HG03066 (cell line): ENCODE measurements at regions not wholly inside any gene's neighbourhood (a gene's known extent, or its start where the extent isn't known, plus 50 kb on each side); places are given as distances from the start of the nearest gene placed in this dataset.
A peak's percentile ranks its signal among the peaks of the same experiment; 100 is the strongest.
"Not testable (repeated sequence)": the region's sequence is repeated elsewhere in the genome, so short reads cannot be mapped to it uniquely, and the experiment has no call there.

ENCODE experiments used
- ATAC-seq: cut with Tn5 transposase; IDR thresholded peaks from one replicate; pipeline ENCODE4 v1.9.1; 2021; ENCODE audit warnings: low read depth; ENCODE audit not compliant: unreplicated experiment

DNA sequence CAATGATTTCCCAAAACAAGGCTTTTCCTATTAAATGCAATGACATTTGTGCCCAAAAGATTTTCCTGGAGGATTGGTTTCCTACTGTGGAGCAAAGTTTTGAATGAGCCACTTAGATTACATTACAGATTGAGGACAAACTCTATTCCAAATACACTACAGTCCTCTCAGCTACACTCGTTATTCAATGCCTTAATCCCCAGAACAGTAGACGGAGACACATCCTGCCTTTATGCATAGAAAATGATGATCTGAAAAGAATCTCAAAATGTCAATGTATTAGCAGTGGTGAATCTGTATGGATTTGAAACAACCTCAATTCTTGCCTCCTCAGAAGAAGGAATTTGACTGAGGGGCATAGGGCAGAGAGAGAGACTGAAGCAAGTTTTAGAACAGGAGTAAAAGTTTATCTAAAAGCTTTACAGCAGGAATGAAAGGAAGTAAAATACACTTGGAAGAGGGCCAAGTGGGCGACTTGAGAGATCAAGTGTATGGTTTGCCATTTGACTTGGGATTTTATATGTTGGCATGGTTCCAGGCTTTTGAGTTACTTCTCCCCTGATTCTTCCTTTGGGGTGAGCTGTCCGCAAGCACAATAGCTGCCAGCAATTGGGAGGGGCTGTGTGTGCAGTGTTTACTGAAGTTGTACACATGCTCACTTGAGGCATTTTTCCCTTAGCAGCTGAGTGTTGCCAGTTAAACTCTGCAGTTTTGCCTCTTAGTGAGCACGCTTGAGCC, 891.9 kb upstream of the MBL2 start:
- ATAC-seq = no peak

DNA sequence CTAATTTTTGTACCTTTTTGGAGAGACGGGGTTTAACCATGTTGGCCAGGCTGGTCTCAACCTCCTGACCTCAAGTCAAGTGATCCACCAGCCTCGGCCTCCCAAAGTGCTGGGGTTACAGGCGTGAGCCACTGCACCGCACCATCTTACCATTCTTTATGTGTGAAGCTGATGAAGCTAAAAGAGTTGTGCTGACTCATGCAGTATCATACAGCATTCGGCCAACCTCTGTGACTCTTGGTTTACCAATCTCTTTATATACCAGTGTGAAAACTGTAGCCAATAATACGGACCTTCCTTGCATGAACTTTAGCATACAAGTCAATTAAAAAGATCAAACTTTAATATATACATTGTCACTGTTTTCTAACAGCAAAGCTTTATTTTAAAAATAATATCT, 878.2 kb upstream of the MBL2 start:
- no peak for ATAC-seq

DNA sequence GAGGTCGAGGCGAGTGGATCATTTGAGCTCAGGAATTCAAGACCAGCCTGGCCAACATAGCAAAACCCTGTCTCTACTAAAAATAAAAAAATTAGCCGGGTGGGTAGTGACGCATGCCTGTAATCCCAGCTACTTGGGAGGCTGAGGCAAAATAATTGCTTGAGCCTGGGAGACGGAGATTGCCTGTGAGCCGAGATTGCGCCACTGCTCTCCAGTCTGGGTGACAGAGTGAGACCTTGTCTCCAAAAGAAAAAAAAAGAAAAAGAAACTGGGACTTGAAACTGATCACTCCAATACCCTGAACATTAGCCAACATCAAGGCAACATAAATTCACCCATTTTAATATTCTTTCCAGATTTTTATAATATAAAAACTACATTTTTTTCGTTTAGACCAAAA, 874.6 kb upstream of the MBL2 start:
- not testable (repeated sequence) for ATAC-seq

DNA sequence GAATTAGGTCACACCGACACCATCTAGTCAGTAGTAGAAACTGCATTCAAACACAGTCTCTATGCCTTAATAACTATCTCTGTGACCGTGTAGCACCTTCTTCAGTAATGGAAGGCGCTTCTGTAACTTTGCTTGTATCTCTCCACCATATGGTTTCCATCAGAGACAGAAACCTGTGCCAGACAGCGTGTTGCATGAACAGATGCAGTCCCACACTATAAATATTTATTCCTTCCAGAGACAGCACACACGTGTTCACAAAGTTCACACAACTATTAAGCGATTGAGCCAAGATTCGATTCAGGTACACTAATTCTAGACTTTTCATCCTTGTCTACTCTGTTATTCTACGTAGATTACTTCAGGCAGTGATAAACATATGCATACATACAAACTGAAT, 873.9 kb upstream of the MBL2 start:
- no peak for ATAC-seq

DNA sequence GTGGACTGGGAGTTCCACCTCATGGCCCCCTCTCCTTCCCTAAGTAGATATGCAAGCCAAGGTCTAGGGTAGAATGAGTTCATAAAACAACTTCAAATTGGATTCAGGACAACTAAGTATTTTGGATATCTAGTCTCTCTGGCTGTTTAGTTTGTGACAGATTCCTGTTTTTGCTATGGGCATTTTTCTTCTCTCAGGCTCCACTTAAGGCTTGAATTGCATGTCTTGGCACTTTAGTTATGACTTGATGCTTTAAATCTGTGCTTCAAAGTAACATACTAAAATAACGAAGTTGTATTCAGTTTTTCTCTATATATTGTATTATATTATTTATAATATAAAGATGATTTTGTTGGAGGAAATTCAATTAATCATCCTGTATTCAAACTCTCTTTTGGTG, 873.4 kb upstream of the MBL2 start:
- ATAC-seq = no peak

DNA sequence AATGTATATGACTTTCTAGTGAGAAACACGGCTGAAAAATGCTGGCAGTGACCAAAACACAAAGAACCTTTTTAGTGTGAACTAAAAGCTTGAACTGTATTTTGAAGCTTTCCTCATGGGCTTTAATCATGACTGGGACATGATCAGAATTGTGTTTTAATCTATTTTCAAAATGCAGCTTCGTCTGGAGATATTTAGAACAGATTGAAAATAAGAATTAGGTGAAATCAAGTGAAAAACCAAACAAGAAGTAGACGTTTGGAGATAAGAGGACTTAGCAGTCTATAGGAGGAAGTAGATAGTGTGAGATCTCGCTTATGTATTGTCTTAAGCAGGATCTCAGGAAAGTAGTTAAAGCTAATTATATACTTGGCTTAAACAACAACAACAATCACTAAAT, 865.4 kb upstream of the MBL2 start:
- ATAC-seq = no peak

DNA sequence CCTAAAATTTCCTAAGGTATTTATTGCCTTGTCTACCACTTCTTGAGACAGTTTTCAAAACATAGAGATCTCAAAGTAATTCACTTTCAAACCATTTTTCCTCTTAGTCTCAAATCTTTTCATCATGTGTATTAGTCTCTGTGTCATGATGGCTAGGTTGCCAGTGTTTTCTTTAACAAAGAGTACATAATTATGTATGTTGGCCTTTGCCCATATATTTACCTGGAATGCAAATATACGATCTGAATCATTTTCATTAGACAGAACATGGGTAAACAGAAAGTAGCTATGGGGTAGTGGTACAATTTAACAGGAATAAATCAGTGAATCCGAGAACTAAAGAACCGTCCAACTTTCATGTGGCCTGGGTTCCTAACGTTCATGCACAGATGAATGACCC, 852.1 kb upstream of the MBL2 start:
- ATAC-seq = no peak

DNA sequence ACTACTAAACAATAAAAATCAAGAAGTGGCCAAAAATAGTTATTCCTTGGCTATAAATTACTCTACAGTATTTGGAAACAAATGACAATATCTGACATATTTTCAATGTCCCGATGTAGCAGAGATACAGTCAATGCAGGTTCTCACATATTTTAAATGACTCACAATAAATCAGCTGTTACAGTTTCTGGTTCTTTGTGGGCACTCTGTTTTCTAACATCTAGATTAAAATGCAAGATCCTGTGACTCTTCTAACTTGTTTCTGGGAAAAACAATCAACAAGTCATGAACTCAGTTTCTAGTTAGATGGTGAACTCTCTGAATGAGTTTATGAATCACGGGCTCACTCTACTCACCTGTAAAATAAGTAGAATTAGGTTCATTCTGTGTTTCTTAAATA, 849.6 kb upstream of the MBL2 start:
- ATAC-seq = no peak

DNA sequence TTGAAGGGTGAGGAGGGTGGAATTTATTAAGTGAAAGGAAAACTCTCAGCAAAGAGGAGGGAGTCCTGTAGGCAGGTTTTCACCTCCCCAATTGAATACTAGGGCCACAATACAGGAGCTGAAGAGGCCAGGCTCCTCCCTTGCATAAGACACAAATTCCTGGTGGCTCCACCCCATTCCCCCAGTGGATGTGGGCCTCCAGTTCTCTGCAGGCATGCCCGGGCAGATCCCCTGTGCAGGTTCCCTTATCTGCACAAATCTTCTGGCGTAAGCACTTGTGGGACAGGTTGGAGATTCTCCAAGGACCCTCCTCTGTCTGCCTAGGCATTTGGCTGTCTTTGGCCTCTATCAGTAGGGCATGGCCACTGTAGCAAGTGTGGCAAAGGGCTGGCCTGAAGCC, 847.1 kb upstream of the MBL2 start:
- ATAC-seq = no peak

DNA sequence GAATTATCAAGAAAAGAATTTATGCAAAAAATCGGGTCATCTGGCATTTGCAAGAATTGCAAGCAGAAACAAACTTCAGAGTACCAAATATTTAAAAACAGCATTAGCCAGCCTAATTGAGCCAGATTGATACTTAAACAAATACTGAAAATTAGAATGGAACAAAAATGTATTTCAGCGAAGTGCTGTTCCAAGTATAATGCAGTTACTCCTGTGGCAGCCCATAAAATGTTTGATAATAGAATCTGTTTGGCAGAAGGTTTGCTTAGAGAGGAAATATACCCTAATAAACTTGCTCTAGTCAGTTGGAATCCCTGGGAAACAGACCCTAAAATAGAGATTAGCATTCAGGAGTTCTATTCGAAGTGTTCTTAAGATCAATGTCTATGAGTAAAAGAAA, 835.1 kb upstream of the MBL2 start:
- no peak for ATAC-seq

DNA sequence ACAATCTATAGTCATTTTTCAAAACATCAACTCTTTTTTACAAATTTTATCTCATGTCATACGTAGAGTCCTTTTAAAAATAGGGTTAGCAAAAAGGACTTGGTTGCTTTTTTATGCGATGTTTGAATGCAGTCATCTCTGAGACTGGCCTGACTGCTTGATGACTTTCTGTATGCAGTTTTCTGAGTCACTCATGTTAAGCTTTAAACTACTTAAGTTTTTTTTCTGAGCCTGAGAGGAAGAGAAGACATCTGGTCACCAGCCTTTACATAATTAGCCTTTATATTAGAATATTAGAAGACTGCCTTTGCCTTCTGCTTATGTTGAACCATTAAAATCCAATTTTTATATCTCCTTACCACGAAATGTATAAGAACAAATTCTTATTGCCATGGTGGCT, 834.4 kb upstream of the MBL2 start:
- ATAC-seq = no peak

DNA sequence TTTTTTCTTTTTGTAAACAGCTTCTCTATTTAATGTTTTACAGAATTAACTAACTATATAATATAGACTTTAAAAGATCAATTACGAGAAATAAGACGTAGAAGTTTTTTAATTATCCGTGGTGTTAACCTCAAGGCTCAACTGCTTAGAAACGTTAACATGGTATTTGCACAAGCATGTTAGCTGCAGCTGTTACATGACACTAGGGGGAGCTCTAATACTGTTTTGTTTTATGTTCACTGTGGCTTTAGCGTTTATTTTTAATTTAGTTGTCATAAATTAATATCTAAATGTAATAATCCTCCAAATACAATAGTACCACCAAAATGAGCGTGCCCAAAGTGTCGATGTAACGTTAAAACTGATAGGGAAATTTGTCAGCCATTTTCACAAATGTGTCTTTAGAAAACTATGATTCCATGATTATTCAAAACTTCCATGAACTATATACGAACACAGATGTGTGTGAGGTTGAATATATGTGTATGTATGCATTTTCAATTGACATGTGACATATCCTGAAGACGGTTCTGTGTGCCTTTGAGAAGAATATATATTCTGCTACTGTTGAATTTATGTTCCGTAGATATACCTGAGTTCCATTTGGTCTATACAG, 828.8 kb upstream of the MBL2 start:
- peak; percentile 76 for ATAC-seq

DNA sequence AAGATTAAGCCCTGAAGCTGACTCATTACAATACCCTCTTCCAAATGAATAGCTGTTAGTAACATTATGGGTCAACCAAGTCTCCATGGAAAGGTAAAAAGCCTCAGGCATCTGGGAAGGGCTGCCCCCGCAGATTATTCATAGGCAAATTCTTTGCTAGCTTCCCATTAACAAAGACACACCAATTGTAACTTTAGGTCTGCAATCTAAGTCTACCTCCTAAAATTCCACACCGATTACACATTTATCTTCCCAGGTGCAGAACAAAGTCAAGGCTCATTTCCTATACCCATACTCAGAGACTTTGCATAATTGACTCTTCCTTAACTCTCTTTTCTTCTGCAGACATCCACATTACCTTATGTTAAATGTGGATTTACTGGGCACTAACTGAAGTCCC, 826.3 kb upstream of the MBL2 start:
- ATAC-seq = no peak

DNA sequence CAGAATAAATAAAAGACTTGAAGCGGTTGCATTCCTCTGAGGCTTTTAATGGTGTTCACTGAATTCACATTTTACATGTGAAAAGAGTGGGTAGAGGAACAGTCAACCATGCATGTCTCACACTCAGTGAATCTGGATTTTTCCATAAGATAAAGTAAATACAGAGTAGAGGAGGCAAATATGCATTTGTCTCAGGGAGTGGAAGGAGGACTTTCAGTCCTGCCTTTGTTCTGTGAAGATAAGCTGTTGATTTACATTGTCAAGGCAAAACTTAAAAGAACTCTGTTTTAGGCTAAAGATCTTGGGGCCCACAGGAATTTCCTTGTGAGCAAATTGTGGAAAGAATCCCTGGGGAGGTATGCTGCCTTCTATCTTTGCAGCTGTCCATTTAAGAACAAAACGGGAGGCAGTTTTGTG, 825.3 kb upstream of the MBL2 start:
- no peak for ATAC-seq

DNA sequence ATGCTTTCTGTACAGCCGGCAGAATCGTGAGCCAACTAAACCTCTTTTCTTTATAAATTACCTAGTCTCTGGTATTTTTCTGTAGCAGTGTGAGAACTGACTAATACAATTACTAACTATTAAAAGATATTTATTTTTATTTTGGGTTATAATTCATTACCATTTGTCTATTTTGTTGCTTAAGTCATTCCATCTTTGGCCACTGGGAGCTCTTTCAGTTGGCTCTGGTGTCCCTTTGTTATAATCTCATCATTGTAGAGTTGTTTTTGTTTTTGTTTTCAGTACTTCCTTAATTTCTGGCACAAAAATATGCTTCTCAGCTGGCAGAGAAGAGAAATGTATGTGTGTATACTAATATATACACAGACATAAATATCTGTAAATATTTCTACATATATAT, 807.9 kb upstream of the MBL2 start:
- ATAC-seq = no peak

DNA sequence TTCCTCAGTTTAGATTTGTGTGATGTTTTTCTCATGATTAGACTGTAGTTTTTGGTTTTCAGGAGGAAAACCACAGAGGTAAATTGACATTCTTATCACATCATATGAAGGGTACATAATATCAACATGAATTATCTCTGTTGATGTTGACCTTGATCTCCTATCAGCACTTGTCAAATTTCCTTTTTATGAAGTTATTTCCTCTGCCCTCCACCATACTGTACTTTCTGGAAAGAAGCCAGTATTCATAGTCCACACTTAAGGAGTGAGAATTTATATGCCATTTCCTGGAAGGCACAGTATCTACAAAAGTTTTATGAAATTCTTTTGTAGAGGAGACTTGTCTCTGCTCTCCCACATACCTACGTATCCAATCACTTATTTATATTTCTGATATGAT, 807.2 kb upstream of the MBL2 start:
- ATAC-seq = no peak

DNA sequence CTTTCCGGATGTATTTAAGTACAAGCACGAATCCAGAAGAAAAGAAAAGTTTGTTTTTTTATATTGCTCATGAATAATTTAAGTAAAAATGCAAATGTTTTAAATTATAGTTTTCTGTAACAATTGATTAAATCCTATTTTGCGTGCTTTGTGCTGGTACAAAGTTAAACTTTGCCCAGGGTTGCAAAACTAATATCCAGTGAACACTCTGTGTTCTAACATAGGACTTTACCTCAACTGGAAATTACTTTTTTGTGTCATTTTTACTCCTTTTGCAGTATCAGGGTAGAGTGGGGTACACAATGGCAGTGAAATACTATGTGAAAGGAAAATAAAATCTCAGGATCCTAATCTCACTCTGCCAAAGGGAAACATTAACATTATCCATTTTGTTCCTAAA, 801.4 kb upstream of the MBL2 start:
- no peak for ATAC-seq

DNA sequence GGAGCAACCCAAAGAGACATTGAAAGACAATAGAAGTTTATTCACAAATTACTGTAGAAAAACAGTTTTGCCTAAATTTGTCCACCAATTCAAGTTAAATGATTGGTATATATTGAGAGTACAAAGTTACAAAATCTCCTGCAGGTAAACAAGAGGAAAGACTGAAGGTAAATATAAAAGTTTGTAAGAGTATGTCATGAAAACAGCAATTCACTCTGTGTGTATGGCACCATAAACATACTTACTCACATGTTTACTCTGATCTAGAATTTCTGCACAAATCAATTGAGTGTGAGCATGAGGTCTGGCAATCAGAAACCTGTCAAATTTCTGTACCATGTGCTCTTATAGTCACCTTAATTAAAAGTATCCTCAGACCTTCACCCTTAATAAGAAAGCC, 800.9 kb upstream of the MBL2 start:
- no peak for ATAC-seq

DNA sequence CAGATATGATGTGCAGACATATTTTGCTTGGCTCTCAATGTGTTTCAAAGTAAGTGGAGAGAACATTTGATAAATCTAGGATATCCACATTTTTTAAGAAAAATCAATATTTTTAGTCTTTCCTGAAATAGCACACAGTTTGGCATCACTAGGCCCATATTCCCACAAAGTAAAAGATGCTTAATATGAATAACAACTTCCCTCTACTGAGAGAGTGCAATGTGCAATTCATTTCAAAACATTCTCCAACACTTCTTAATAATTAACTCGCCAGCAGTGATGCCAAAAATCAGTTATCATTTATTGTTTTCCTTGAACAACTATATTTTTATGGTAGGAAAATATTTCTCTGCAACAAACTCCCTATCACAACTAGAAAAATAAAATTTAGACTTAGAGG, 800.2 kb upstream of the MBL2 start:
- no peak for ATAC-seq

DNA sequence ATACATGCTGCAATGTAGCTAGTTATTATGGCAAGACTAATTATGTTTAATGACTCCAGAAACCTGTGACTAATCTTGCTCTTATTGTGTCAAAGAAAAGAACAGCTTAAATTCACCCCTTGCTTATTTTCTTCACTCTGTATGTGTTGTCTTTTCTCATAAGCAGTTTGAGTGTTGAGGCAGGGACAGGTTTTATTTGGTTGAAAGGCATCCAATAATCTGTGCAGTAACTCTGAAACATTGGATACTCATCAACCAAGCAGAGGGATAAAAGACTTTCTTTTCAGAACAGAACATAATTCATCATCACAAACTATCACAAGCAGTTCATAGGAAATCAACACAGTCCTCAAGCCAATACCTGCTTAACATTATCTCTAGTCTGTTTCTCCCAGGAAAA, 797.6 kb upstream of the MBL2 start:
- ATAC-seq = no peak

DNA sequence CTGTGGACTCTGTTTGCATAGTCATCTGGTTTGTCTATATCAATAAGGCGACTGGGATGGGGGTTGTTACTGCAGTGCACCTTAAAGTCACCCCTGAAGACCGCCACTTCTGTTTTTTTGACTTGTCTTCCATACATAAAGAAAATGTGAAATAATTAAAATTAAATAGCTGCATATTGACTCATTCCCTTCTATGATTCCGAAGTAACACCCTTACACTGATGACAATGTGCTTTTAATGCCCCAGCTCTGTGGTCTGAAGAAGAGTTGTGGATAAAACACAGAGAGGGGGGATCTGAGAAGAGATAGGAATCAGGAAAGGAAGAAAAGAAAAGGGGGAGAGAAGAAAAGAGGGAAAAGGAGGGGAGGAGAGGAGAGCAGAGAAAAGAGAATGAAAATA, 796.9 kb upstream of the MBL2 start:
- ATAC-seq = no peak

DNA sequence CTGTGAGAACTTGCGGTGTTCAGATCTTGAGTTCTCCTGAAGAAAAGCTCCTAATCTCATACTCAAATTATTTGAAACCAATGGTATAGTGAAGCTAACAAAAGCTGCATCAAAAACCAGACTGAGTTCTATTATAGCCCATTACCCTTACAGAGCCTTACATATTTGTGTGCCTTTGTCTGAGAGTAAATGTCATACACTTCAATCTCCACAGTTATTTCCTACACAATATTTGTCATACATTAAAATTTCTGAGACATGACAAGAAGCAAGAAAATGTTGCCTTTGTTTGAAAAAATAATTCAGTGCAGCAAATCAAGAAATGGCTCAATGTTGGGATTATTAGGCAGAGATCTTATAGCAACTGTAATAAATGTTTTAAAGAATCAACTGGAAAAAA, 776.1 kb upstream of the MBL2 start:
- no peak for ATAC-seq

DNA sequence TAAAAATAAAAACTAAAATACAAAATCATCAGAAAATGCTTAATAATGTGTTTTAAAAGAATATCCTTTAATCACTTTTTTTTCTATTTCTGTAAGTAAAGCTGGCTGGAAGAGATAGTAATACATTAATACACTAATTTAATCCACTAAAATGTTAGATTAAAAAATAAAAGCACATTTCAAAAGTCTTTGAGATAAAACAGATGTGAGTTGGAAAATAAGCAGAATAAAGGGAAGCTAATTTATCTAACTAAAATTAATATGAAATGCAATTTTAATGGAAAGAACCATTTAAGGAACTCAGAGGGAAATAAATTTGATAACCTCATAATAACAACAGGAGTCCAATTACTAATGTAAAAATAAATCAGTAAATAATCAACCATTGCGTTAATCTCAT, 774.8 kb upstream of the MBL2 start:
- no peak for ATAC-seq
